Transverse colon (tissue), 4 donors: ENCODE measurements at regions not wholly inside any gene's neighbourhood (a gene's known extent, or its start where the extent isn't known, plus 50 kb on each side); places are given as distances from the start of the nearest gene placed in this dataset.

Experiments used
- CTCF ChIP-seq, 5 experiments: fragments of 200-600 bp in 3 of 5; fragments of 450-650 bp in 2 of 5; sonication (generic) in 3 of 5; IDR thresholded peaks; 1 replicate in 2 of 5; 2 replicates in 3 of 5; pipeline ENCODE4 v1.5.1; 2016 to 2017; ENCODE audit warnings: antibody characterized with exemption in 5 of 5, inconsistent platforms in 3 of 5, mild to moderate bottlenecking in 2 of 5, moderate library complexity in 1 of 5
- POLR2A ChIP-seq: fragments of 450-650 bp; IDR thresholded peaks from one replicate; pipeline ENCODE4 v1.6.1; 2016; ENCODE audit warnings: antibody characterized with exemption, mild to moderate bottlenecking, moderate library complexity
- POLR2AphosphoS5 ChIP-seq, 3 donors: sonication (generic); formaldehyde crosslinking; IDR thresholded peaks; one replicate each; pipeline ENCODE4 v1.6.1; 2016; ENCODE audit warnings: antibody characterized with exemption in 3 of 3

GRCh38 chr6:1027109-1027794, 284.6 kb upstream of the FOXQ1 start:
- TF ChIP-seq POLR2A = no peak
- no peak for TF ChIP-seq CTCF (IDR thresholded peaks at IDR 0.05)
- no peak for TF ChIP-seq POLR2AphosphoS5 (IDR thresholded peaks at IDR 0.05)
